HT1080 (cell line): ENCODE measurements at regions not wholly inside any gene's neighbourhood (a gene's known extent, or its start where the extent isn't known, plus 50 kb on each side); places are given as distances from the start of the nearest gene placed in this dataset.

Experiments
- DNase-seq: peaks from one replicate; pipeline ENCODE4 v3.0.0-alpha.2; 2015; ENCODE audit warnings: low read depth

DNA sequence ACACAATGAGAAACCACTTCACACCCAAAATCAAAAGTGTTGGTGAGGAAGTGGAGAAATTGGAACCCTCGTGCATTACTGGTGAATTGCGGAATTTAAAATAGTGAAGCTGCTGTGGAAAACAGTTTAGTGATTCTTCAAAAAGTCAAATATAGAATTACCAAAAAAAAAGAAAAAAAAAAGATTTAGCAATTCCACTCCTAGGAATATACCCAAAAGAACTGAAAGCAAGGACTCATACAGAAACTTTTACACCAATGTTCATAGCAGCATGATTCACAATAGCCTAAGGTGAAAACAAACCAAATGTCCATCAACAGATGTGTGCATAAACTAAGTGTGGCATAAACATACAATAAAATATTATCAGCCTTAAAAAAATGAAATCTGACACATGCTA, 364.3 kb upstream of the FAM241A start:
- DNase-seq: no peak

GRCh38 chr4:111781611-111782010, 363.6 kb upstream of the FAM241A start:
- DNase-seq: peak; percentile 57

DNA sequence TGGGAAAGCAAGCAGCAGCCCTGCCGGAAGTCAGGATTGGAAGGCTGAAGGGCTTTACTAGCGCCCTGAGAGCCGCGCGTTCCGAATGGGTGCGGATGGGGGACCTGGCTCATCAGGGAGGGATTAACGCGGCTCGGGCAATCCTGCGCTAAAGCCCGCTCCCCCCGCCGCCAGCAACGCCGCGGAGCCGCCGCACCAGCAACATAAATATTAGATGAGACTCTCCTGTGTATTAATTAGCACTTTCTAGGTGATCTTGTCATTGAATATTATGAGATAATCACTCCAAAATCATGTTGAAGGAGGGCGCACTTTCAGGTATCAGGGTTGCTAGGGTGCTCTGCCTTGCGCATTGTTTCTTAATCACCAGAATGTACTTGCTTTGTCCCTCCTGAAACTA, 357.2 kb upstream of the FAM241A start:
- DNase-seq: no peak

- DNase-seq: no peak
Measured at GRCh38 chr4:111789901-111790640, 355.2 kb upstream of the FAM241A start.

- no peak for DNase-seq
Measured at GRCh38 chr4:111792632-111793031, 352.6 kb upstream of the FAM241A start.

- DNase-seq: no peak
Measured at GRCh38 chr4:111793433-111794091, 351.7 kb upstream of the FAM241A start.

DNA sequence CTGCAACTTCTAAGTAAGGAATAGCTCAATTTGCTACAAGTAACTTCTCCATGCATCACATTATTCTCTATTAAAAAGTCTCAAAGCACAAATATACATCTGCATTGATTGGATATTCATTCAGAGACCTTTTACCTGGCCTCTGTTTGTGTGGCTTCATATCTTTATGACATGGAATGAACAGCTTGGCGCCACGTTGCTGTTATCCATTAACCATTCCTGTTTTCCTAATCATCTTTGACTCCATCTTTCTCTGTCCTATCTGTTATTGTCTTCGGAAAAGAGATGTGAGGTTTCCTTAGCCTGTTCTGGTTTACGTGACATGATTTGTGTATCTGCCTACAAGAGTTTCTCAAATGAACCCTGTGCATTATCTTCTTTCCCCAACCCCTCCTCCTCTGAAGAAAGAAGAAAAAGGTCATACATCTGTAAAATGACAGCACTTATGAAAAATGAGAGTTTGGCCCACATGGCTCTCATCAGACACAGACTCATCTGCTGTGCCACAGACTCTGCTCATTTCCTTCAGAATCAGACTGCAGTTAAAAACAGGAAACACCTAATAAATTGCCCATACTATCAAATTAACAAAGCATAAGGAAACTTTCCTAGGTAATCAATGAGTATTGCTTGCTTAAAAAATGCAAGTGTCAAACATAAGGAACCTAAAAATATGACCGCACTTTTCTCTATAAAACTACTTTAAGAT, 347.6 kb upstream of the FAM241A start:
- no peak for DNase-seq

GRCh38 chr4:111798840-111799239, 346.4 kb upstream of the FAM241A start:
- DNase-seq: no peak

GRCh38 chr4:111800551-111800950, 344.7 kb upstream of the FAM241A start:
- DNase-seq: no peak

GRCh38 chr4:111802191-111802590, 343.1 kb upstream of the FAM241A start:
- no peak for DNase-seq

- peak; percentile 7 for DNase-seq
Measured at GRCh38 chr4:111806331-111806730, 338.9 kb upstream of the FAM241A start.

DNA sequence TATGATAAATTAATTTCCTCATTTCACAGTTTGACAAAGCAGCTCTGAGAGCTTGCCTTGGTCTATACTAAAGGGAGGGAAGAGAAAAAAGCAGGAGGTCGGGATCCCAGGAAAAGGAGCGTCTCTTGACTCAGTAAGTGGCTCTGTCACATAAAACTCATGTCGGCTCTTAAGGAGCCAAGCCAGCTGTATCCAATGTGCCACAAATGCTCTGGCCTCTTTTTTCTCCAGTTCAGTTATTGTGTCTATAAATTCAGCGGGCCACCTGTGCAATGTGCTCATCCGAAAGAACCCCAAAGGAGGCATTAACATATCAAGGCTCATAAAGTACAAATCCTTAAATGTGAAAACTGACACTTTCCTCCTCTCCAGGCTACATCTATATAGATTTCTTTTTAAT, 337.7 kb upstream of the FAM241A start:
- DNase-seq: no peak

- DNase-seq: no peak
Measured at GRCh38 chr4:111808174-111808573, 337.1 kb upstream of the FAM241A start.

- no peak for DNase-seq
Measured at GRCh38 chr4:111811661-111812060, 333.6 kb upstream of the FAM241A start.

- DNase-seq: no peak
Measured at GRCh38 chr4:111812114-111812513, 333.1 kb upstream of the FAM241A start.

- DNase-seq: no peak
Measured at GRCh38 chr4:111812760-111813159, 332.5 kb upstream of the FAM241A start.

DNA sequence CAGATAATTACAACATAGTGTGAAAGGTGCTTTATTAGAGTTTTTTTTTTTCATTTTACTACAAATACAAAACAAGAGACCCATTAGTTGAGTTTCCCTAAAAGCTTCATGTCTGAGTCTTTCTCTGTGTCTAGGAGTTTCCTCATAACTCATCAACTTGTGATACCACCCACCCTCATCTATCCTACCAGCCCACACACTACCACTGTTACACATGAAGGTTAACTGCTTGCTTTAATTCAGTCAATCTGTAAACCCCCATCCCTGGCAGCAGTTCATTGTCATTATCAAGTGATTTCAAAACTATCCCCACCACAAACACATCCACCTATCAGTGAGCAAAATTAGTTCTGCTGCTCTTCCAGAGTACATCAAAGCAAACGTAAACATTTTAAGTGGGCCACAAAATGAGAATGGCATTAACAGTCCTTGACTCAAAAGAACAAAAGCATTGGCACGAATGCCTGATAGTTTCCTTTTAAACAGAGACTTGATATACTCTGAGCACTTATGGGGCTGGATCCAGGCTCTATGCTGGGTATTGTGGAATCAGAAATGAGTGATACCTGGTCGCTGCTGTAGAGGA, 331.6 kb upstream of the FAM241A start:
- DNase-seq: no peak

- DNase-seq: no peak
Measured at GRCh38 chr4:111814961-111815360, 330.3 kb upstream of the FAM241A start.

GRCh38 chr4:111821342-111821741, 323.9 kb upstream of the FAM241A start:
- DNase-seq: no peak

- no peak for DNase-seq
Measured at GRCh38 chr4:111836601-111837000, 308.7 kb upstream of the FAM241A start.

DNA sequence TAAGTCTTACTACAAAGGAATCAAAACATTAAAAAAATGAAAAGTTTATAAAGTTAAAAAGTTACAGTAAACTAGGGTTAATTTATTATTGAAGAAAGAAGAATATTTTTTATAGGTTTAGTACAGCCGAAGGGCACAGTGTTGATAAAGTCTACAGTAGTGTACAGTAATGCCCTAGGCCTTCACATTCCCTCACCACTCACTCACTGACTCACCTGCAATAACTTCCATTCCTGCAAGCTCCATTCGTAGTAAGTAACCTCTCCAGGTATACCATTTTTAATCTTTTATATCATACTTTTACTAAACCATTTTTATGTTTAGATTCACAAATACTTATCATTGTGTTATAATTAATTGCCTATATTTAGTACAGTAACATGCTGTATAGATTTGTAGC, 307.5 kb upstream of the FAM241A start:
- DNase-seq: no peak

DNA sequence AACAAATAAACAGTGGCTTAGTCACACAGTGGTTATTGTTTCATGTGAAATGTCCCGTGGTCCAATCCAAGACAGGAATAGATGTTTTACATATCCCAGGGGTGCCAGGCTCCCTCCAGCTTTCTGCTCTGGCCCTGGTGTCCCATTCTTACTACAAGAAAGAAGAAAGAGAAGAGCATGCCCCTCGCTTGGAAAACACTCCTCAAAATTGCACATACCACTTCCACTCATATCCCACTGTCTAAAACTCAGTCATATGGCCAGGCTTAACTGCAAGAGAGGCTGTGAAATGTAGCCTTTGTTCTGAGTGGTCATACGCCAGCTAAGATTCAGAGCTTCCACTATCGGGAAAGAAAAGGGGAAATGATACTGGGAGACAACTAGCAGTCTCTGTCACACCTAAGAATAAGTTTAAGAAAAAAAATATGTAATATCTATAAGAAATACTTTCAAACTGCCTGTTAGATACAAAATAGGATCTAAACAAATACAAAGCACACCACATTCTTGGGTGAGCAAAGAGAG, 306.8 kb upstream of the FAM241A start:
- DNase-seq: no peak
